GM12873 (cell line): ENCODE measurements at regions not wholly inside any gene's neighbourhood (a gene's known extent, or its start where the extent isn't known, plus 50 kb on each side); places are given as distances from the start of the nearest gene placed in this dataset.

Source experiments
- CTCF ChIP-seq: IDR thresholded peaks from 2 replicates; pipeline ENCODE4 v1.5.1; 2012; ENCODE audit warnings: low read depth, mild to moderate bottlenecking, moderate library complexity, low read length, control low read depth; ENCODE audit not compliant: insufficient read depth; ENCODE audit errors: missing control alignments

- TF ChIP-seq CTCF, result no peak
Observed at GRCh38 chr1:232421143-232421796, 208.7 kb downstream of the SIPA1L2 start.

GRCh38 chr1:232417636-232418248 lies 212.2 kb downstream of the SIPA1L2 start:
- TF ChIP-seq CTCF, result no peak

- no peak for TF ChIP-seq CTCF
Observed at GRCh38 chr1:232416026-232416568, 213.8 kb downstream of the SIPA1L2 start.

GRCh38 chr1:232414100-232414499 lies 215.8 kb downstream of the SIPA1L2 start:
- no peak for TF ChIP-seq CTCF

- TF ChIP-seq CTCF, result no peak
Observed at GRCh38 chr1:232413674-232414073, 216.3 kb downstream of the SIPA1L2 start.

- no peak for TF ChIP-seq CTCF
Observed at GRCh38 chr1:232409584-232409983, 220.3 kb downstream of the SIPA1L2 start.

GRCh38 chr1:232407120-232407519 lies 222.8 kb downstream of the SIPA1L2 start:
- TF ChIP-seq CTCF, result no peak
